ENCODE measurements at regions not wholly inside any gene's neighbourhood (a gene's known extent, or its start where the extent isn't known, plus 50 kb on each side); places are given as distances from the start of the nearest gene placed in this dataset.

DNA sequence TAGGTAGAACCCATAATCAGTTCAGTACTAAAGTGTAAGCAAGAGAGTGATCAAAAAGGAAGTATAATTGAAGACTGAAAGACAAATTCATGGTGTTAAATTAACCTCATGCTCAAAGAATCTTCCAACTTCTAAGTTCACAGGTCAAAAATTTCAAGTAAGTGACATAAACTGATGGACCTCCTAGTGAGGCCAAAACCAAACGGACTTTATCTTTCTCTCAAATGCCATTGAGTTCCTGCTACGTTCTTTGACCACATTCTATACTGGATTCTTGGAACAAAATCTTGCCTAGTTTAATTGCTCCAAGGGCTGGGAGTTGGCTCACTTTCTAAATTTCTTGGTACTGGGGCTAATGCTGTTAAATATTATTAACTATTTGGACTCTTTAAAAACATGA lies 794.9 kb downstream of the TLE4 start:
- H3K9ac ChIP-seq (ENCODE audit: low read length), result no peak overlapping the region
- H3K4me1 ChIP-seq (ENCODE audit: insufficient read depth, low read length), result no peaks in the 10 kb centered on the region
- no peak overlapping the region for H3K27ac ChIP-seq (ENCODE audit: low read depth, low read length)
- no peaks in the 10 kb centered on the region for H3K9me3 ChIP-seq (ENCODE audit: low read length)
- H3K27me3 ChIP-seq (ENCODE audit: control insufficient read depth in 1 of 2, insufficient read depth in 2 of 2, low read length in 2 of 2), result no peaks in the 10 kb centered on the region
- no peaks in the 10 kb centered on the region for H3K36me3 ChIP-seq (ENCODE audit: insufficient read depth, low read length)
- no peak overlapping the region for H3K4me3 ChIP-seq (ENCODE audit: low read depth in 1 of 2, low read length in 2 of 2)

DNA sequence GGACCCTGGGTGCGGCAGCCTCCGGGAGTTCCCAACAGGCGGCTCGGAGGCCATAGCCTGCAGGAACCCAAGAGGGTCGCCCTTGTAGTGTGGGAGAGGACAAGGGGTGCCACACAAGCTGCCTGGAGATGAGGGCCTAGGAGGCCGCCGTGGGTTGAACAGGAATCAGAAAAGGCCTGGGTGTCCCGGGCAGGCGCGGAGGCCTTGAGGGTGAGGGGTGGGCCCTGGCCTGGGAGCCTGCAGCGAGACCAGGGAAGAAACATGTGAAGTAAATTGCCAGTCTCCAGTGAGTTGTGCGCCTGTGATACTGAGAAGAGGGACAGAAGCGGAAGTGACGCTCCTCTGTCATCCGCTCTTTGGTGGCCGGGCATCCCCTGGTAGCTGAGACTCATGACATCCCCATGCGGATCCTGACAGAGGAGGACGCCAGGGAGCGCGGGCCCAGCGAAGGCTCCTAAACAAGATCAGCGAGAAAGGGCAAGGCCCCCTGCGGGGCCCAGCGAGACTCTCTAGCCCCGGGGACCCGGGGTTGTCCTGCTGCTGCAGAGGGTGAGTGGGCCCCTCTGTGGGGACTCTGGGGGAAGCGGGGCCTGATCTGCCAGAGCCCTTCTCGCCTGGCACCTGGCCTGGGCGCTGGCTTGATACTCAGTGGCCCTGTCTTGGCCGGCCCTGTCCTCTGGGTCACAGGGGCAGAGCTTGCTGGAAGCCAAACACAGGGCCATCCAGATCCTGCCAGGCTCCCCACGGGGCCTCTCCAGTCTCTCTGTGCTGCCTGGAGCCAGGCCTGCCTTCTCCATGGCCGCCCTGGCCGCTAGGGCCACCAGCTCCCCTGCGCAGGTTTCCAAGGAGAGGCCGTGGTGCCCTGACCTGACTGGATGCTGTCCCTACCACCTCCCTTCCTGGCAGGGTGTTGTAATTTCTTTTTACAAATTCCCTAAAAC lies 788.4 kb downstream of the TLE4 start:
- Histone ChIP-seq H3K9me3 (ENCODE audit: low read length) (no peaks in the 10 kb centered on the region), H3K27me3 (ENCODE audit: control insufficient read depth in 1 of 2, insufficient read depth in 2 of 2, low read length in 2 of 2) (no peaks in the 10 kb centered on the region), H3K4me3 (ENCODE audit: low read depth in 1 of 2, low read length in 2 of 2) (no peak overlapping the region), H3K36me3 (ENCODE audit: insufficient read depth, low read length) (no peaks in the 10 kb centered on the region), H3K9ac (ENCODE audit: low read length) (no peak overlapping the region), H3K27ac (ENCODE audit: low read depth, low read length) (no peak overlapping the region), H3K4me1 (ENCODE audit: insufficient read depth, low read length) (no peaks in the 10 kb centered on the region)

DNA sequence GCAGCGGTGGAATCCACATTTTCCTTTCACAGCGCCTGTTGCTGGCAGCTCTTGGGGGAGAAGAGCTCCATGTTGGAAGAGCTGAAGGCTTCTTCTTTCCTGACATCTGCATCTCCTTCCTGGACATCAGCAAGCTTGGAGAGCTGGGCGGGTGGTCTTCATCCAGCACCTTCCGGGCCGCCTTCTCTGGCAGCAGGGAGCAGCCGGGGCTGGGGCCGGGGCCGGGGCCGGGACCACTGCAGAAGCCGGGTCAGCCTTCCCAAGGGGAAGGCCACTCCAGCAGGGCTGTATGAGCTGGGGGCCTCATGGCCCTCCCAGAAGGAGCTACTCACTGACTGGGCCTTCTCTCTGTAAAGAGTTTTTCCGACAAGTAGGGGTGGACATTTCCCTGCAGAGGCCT lies 787.5 kb downstream of the TLE4 start:
- no peak overlapping the region for H3K27ac ChIP-seq (ENCODE audit: low read depth, low read length)
- H3K9me3 ChIP-seq (ENCODE audit: low read length), result no peaks in the 10 kb centered on the region
- no peaks in the 10 kb centered on the region for H3K27me3 ChIP-seq (ENCODE audit: control insufficient read depth in 1 of 2, insufficient read depth in 2 of 2, low read length in 2 of 2)
- no peak overlapping the region for H3K9ac ChIP-seq (ENCODE audit: low read length)
- no peaks in the 10 kb centered on the region for H3K4me1 ChIP-seq (ENCODE audit: insufficient read depth, low read length)
- H3K36me3 ChIP-seq (ENCODE audit: insufficient read depth, low read length), result no peaks in the 10 kb centered on the region
- no peak overlapping the region for H3K4me3 ChIP-seq (ENCODE audit: low read depth in 1 of 2, low read length in 2 of 2)

DNA sequence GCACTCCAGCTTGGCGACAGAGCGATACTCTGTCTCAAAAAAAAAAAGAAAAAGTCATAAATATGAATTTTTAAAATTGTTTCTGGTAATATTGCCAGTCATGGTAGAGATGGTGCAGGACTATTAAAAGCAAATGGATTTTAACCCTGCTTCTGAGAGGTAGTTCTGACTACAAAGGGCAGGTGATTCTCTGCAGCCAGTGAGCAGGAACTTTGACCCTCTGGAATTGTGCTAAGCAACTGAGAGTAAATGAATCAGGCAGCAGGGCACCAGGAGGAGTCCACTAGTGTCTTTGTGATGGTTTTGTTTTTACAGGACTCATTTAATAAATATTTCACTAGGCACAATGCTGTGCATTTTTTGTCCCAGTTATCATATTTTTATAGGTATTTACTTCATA lies 781.2 kb downstream of the TLE4 start:
- no peak overlapping the region for H3K4me3 ChIP-seq (ENCODE audit: low read depth in 1 of 2, low read length in 2 of 2)
- H3K9ac ChIP-seq (ENCODE audit: low read length), result no peak overlapping the region
- no peak overlapping the region for H3K27ac ChIP-seq (ENCODE audit: low read depth, low read length)
- no peaks in the 10 kb centered on the region for H3K4me1 ChIP-seq (ENCODE audit: insufficient read depth, low read length)
- no peaks in the 10 kb centered on the region for H3K36me3 ChIP-seq (ENCODE audit: insufficient read depth, low read length)
- no peaks in the 10 kb centered on the region for H3K27me3 ChIP-seq (ENCODE audit: control insufficient read depth in 1 of 2, insufficient read depth in 2 of 2, low read length in 2 of 2)
- H3K9me3 ChIP-seq (ENCODE audit: low read length), result no peaks in the 10 kb centered on the region

DNA sequence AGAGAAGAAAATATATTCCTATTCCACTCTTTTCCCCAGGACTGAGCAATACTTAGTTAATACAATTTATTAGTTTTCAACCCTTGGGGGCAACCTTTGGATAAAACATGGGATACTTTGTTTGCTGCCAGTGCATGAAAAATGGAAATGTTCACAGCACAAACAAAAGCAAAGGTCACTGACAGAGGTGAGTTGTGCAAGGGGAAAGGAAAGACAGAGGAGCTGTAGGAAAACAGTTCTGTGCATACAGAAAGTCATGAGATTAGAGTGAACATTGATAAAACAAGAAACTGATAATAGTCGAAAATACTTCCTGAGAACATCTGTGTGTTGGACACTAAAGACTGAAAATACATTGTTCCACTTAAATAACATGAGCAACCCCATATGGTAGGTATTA lies 779.8 kb downstream of the TLE4 start:
- Histone ChIP-seq H3K36me3 (ENCODE audit: insufficient read depth, low read length) (no peaks in the 10 kb centered on the region), H3K27ac (ENCODE audit: low read depth, low read length) (no peak overlapping the region), H3K4me1 (ENCODE audit: insufficient read depth, low read length) (no peaks in the 10 kb centered on the region), H3K9ac (ENCODE audit: low read length) (no peak overlapping the region), H3K27me3 (ENCODE audit: control insufficient read depth in 1 of 2, insufficient read depth in 2 of 2, low read length in 2 of 2) (no peaks in the 10 kb centered on the region), H3K4me3 (ENCODE audit: low read depth in 1 of 2, low read length in 2 of 2) (no peak overlapping the region), H3K9me3 (ENCODE audit: low read length) (no peaks in the 10 kb centered on the region)

DNA sequence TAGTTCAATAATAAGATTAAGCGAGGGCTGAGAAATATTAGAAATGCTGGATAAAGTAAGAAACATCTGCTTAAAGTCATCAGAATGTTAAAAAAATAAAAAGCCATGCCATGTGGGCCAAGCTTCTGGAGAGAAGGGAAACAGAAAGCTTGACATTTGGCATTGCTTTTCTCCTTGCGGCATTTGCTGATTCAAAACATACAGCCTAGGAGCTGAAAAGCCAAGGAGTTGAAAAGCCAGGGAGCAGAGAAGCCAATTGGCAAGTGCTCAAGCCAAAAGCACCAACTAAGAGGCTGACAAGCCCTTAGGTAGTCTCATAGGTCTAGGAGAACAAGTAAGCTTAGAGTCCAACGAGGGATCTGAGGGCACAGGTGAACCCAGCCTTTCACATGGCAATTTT lies 754.3 kb downstream of the TLE4 start:
- Histone ChIP-seq H3K9ac (ENCODE audit: low read length) (no peak overlapping the region), H3K9me3 (ENCODE audit: low read length) (no peaks in the 10 kb centered on the region), H3K27ac (ENCODE audit: low read depth, low read length) (no peak overlapping the region), H3K27me3 (ENCODE audit: control insufficient read depth in 1 of 2, insufficient read depth in 2 of 2, low read length in 2 of 2) (no peaks in the 10 kb centered on the region), H3K4me1 (ENCODE audit: insufficient read depth, low read length) (peaks cover 16% of the 10 kb centered on the region), H3K4me3 (ENCODE audit: low read depth in 1 of 2, low read length in 2 of 2) (no peak overlapping the region), H3K36me3 (ENCODE audit: insufficient read depth, low read length) (no peaks in the 10 kb centered on the region)

DNA sequence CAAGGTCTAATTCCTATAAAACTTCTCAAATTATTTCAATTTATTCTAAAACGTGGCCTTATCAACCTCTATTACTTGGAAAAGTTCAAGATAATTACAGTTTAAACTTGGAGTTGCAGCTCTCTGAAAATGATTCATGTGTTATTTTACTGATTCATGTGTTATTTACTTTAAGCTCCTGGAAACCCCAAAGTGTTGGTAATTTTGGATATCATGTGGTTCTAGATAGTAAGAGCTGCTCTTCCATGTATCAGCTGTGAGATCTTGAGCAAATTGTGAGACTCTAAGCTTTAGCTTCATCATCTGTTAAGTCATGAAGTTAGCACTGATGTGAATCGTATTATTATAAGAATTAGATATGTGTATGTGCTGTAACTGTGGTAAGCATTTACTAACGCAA lies 749.2 kb downstream of the TLE4 start:
- H3K9me3 ChIP-seq (ENCODE audit: low read length), result no peaks in the 10 kb centered on the region
- H3K4me3 ChIP-seq (ENCODE audit: low read depth in 1 of 2, low read length in 2 of 2), result no peak overlapping the region
- H3K36me3 ChIP-seq (ENCODE audit: insufficient read depth, low read length), result no peaks in the 10 kb centered on the region

DNA sequence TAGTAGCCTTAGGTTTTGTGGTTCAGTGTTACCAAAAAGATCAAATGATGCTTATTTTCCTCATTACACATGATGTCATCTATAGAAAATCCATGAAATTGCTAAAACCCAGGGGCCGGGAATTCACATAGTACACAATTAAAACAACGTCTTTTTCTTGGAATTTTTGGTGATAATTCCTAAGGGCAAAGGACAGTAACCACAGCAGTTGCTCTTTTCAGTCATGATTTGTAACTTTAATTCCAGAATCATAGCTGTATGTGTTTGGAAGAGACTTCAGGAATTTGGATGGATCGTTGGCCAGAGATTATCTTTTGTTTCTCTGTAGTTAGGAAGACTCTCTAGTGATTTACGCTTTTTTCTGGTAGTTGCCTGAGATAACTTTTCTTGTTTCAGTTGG lies 748.7 kb downstream of the TLE4 start:
- Histone ChIP-seq H3K4me3 (ENCODE audit: low read depth in 1 of 2, low read length in 2 of 2) (no peak overlapping the region), H3K27me3 (ENCODE audit: control insufficient read depth in 1 of 2, insufficient read depth in 2 of 2, low read length in 2 of 2) (no peaks in the 10 kb centered on the region), H3K9ac (ENCODE audit: low read length) (no peak overlapping the region), H3K27ac (ENCODE audit: low read depth, low read length) (no peak overlapping the region), H3K4me1 (ENCODE audit: insufficient read depth, low read length) (peaks cover 7% of the 10 kb centered on the region), H3K9me3 (ENCODE audit: low read length) (no peaks in the 10 kb centered on the region), H3K36me3 (ENCODE audit: insufficient read depth, low read length) (no peaks in the 10 kb centered on the region)

More for the DNA sequence above, 749.2 kb downstream of the TLE4 start:
- Histone ChIP-seq H3K9ac (ENCODE audit: low read length) (no peak overlapping the region), H3K27me3 (ENCODE audit: control insufficient read depth in 1 of 2, insufficient read depth in 2 of 2, low read length in 2 of 2) (no peaks in the 10 kb centered on the region), H3K27ac (ENCODE audit: low read depth, low read length) (no peak overlapping the region), H3K4me1 (ENCODE audit: insufficient read depth, low read length) (peaks cover 11% of the 10 kb centered on the region)

DNA sequence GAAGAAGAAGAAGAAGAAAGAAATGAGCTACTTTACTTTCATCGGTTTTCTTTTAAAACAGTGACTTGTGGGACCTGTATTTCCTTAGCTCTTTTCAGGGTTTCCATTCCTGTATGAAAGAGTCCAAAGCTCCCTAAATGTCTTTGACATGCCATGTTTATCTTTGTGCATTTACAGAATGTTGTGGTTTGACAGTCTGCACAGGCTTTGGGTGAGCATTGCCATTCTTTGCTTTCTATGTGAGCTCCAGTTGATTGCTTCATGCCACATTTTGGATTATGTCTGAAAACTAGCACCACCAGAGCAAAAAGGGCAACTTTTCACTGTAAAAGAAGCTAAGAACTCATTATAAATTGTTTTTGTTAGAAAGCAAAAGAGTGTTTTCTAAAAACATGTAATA lies 733.4 kb downstream of the TLE4 start:
- no peak overlapping the region for H3K27ac ChIP-seq (ENCODE audit: low read depth, low read length)
- H3K9ac ChIP-seq (ENCODE audit: low read length), result no peak overlapping the region
- no peak overlapping the region for H3K4me3 ChIP-seq (ENCODE audit: low read depth in 1 of 2, low read length in 2 of 2)
- no peaks in the 10 kb centered on the region for H3K27me3 ChIP-seq (ENCODE audit: control insufficient read depth in 1 of 2, insufficient read depth in 2 of 2, low read length in 2 of 2)
- H3K9me3 ChIP-seq (ENCODE audit: low read length), result no peaks in the 10 kb centered on the region
- no peaks in the 10 kb centered on the region for H3K36me3 ChIP-seq (ENCODE audit: insufficient read depth, low read length)
- no peaks in the 10 kb centered on the region for H3K4me1 ChIP-seq (ENCODE audit: insufficient read depth, low read length)

DNA sequence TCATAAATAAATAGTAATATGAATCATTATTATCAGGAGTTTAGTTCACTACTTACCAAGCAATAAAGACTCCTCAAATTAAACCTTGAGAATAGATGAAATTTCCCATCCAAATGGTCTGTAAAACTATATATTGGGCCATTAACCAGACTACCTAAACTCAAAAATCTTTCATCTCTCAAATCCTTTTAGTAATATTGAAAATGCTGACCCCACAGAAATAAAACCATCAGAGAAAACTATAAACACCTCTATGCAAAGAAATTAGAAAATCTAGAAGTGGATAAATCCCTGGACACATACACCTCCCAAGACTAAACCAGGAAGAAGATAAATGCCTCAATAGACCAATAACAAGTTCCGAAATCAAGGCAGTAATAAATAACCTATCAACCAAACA lies 723.2 kb downstream of the TLE4 start:
- Histone ChIP-seq H3K4me1 (ENCODE audit: insufficient read depth, low read length) (no peaks in the 10 kb centered on the region), H3K36me3 (ENCODE audit: insufficient read depth, low read length) (no peaks in the 10 kb centered on the region), H3K27ac (ENCODE audit: low read depth, low read length) (no peak overlapping the region), H3K9ac (ENCODE audit: low read length) (no peak overlapping the region), H3K4me3 (ENCODE audit: low read depth in 1 of 2, low read length in 2 of 2) (no peak overlapping the region), H3K27me3 (ENCODE audit: control insufficient read depth in 1 of 2, insufficient read depth in 2 of 2, low read length in 2 of 2) (no peaks in the 10 kb centered on the region), H3K9me3 (ENCODE audit: low read length) (no peaks in the 10 kb centered on the region)

DNA sequence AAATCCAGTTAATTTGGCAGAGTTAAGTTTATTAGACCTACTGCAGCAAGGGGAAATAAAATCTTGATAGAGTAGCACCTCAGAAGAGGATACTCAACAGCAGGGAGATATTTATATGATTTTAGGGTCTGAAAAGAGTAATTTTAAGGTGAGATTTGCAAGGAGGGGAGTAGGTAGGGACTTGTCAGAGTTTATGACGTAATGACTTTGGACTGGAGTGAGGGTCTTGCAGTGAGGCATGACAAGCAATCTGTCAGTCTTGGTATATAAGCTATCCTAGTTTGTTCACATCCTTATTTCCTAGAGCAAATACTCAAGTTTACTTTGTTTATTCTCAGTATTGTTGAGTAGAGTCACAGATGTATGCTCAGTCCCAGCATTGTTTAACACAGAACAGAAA lies 722.6 kb downstream of the TLE4 start:
- no peak overlapping the region for H3K27ac ChIP-seq (ENCODE audit: low read depth, low read length)
- H3K9me3 ChIP-seq (ENCODE audit: low read length), result no peaks in the 10 kb centered on the region
- no peak overlapping the region for H3K9ac ChIP-seq (ENCODE audit: low read length)
- H3K4me1 ChIP-seq (ENCODE audit: insufficient read depth, low read length), result no peaks in the 10 kb centered on the region
- no peak overlapping the region for H3K4me3 ChIP-seq (ENCODE audit: low read depth in 1 of 2, low read length in 2 of 2)
- no peaks in the 10 kb centered on the region for H3K27me3 ChIP-seq (ENCODE audit: control insufficient read depth in 1 of 2, insufficient read depth in 2 of 2, low read length in 2 of 2)
- H3K36me3 ChIP-seq (ENCODE audit: insufficient read depth, low read length), result no peaks in the 10 kb centered on the region

DNA sequence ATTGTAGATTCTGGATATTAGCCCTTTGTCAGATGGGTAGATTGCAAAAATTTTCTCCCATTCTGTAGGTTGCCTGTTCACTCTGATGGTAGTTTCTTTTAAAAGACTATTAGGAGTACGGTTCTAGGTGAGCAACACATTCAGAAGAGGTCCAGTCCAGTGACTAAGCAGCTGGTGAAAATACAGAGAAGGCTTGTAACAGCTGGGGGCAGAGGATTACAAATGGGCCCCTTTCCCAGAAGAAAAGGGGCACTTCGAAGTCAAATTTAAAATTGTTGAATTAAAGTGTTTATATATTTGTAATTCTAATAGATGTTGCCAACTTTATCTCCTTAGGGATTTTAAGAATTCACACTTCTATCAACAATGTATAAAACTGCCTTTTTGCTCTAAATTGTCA lies 720.5 kb downstream of the TLE4 start:
- Histone ChIP-seq H3K9ac (ENCODE audit: low read length) (no peak overlapping the region), H3K27ac (ENCODE audit: low read depth, low read length) (no peak overlapping the region), H3K36me3 (ENCODE audit: insufficient read depth, low read length) (no peaks in the 10 kb centered on the region), H3K4me1 (ENCODE audit: insufficient read depth, low read length) (no peaks in the 10 kb centered on the region), H3K27me3 (ENCODE audit: control insufficient read depth in 1 of 2, insufficient read depth in 2 of 2, low read length in 2 of 2) (no peaks in the 10 kb centered on the region), H3K4me3 (ENCODE audit: low read depth in 1 of 2, low read length in 2 of 2) (no peak overlapping the region), H3K9me3 (ENCODE audit: low read length) (no peaks in the 10 kb centered on the region)

Measured in muscle layer of colon (tissue), 2 donors.